Coronary artery (tissue), 2 donors: ENCODE measurements at regions not wholly inside any gene's neighbourhood (a gene's known extent, or its start where the extent isn't known, plus 50 kb on each side); places are given as distances from the start of the nearest gene placed in this dataset.

Source experiments
- DNase-seq: peaks from one replicate; pipeline ENCODE4 v3.0.0-alpha.2; 2017; ENCODE audit warnings: low spot score
- H3K27ac ChIP-seq, 2 donors: fragments of 200-600 bp; sonication (generic); one replicate each; pipeline ENCODE4 v1.5.1; 2016 to 2019
- H3K4me3 ChIP-seq: fragments of 200-600 bp; sonication (generic); 2 replicates; pipeline ENCODE4 v1.5.1; 2016; ENCODE audit warnings: mild to moderate bottlenecking, moderate library complexity
- TF ChIP-seq, protein P1 (sequence below): fragments of 200-600 bp; sonication (generic); IDR thresholded peaks from one replicate; pipeline ENCODE4 v1.5.1; 2019; ENCODE audit warnings: antibody characterized with exemption

DNA sequence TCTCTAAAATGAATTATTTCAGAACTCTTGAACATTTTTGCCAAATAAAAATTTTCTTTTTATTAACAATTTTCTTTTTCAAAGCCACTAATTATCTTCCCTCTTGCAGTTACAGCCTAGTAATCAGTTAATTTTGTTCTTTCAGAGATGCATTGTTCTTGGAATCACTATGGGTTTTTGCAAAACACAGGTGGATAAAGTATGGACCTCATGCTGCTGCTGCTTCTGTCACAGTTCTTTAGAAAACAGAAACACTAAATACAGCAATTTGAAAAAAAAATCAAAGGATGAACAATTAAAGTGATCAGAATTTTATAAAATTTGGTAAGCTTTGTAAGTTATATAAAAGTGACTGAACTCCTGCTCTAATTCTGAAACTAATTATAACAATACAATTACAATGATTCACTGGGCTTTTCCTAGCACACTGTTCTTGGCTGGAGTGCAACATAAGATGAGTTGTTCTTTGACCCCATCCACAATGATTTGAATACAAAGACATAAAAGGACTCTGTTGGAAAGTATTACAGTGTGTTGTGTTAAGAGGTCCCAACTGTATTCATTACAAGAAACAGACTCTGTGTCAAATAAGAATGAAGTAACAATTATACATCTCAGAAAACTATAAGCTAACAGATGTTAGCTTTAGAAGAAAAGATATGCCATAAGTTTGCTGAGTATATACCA, 59.4 kb upstream of the GK2 start:
- TF ChIP-seq, protein P1, sequence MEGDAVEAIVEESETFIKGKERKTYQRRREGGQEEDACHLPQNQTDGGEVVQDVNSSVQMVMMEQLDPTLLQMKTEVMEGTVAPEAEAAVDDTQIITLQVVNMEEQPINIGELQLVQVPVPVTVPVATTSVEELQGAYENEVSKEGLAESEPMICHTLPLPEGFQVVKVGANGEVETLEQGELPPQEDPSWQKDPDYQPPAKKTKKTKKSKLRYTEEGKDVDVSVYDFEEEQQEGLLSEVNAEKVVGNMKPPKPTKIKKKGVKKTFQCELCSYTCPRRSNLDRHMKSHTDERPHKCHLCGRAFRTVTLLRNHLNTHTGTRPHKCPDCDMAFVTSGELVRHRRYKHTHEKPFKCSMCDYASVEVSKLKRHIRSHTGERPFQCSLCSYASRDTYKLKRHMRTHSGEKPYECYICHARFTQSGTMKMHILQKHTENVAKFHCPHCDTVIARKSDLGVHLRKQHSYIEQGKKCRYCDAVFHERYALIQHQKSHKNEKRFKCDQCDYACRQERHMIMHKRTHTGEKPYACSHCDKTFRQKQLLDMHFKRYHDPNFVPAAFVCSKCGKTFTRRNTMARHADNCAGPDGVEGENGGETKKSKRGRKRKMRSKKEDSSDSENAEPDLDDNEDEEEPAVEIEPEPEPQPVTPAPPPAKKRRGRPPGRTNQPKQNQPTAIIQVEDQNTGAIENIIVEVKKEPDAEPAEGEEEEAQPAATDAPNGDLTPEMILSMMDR: no peak
- Histone ChIP-seq H3K27ac (no peak overlapping the region), H3K4me3 (no peak overlapping the region)
- DNase-seq: no peak

DNA sequence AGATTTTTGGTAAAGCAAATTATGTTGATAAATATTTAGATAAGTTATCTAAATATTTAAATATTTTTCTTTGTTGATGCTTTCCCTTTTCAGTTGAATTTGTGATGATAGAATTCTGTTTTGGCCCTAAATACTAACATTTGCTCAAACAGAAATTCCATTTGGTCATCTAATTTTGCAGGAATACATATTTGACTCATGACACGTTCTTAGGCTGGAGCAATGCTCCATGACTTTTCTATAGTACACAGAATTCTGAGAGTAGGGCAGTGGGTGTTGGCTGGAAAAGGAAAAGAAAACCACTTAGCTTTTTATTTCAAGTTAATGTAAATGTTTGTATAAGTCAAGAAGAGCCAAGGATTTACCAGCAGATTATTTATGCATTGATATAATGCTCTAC, 58.6 kb upstream of the GK2 start:
- no peak for DNase-seq

More for the DNA sequence above, 58.6 kb upstream of the GK2 start:
- TF ChIP-seq, protein P1: no peak
- H3K4me3 ChIP-seq: no peak overlapping the region
- H3K27ac ChIP-seq: no peak overlapping the region
